Spleen (tissue), 11 donors: ENCODE measurements at regions not wholly inside any gene's neighbourhood (a gene's known extent, or its start where the extent isn't known, plus 50 kb on each side); places are given as distances from the start of the nearest gene placed in this dataset.

ENCODE experiments used
- DNase-seq: peaks from one replicate; pipeline ENCODE4 v3.0.0-alpha.2; 2020
- H3K27ac ChIP-seq, 8 donors: fragments of 200-600 bp; sonication (generic) in 7 of 8; 1 replicate in 4 of 8; 2 replicates in 4 of 8; pipeline versions ENCODE4 v1.5.0 to v1.8.0; 2016 to 2021; ENCODE audit warnings: inconsistent platforms in 4 of 8, mild to moderate bottlenecking in 4 of 8, moderate library complexity in 1 of 8
- H3K27me3 ChIP-seq, 7 donors: fragments of 200-600 bp; sonication (generic) in 6 of 7; replicated peaks in 1 of 7; 1 replicate in 4 of 7; 2 replicates in 3 of 7; pipeline versions ENCODE4 v1.5.0 to v1.8.0; 2016 to 2021; ENCODE audit warnings: inconsistent platforms in 3 of 7, mild to moderate bottlenecking in 1 of 7
- H3K36me3 ChIP-seq, 6 donors: fragments of 200-600 bp; sonication (generic) in 5 of 6; 1 replicate in 4 of 6; 2 replicates in 2 of 6; pipeline versions ENCODE4 v1.5.0 to v1.8.0; 2016 to 2021; ENCODE audit warnings: inconsistent platforms in 2 of 6
- H3K4me1 ChIP-seq, 6 donors: fragments of 200-600 bp; sonication (generic) in 5 of 6; 1 replicate in 3 of 6; 2 replicates in 3 of 6; pipeline versions ENCODE4 v1.5.0 to v1.8.0; 2016 to 2021; ENCODE audit warnings: inconsistent platforms in 3 of 6
- H3K4me3 ChIP-seq, 8 donors: fragments of 200-600 bp; sonication (generic) in 7 of 8; 1 replicate in 4 of 8; 2 replicates in 4 of 8; pipeline versions ENCODE4 v1.5.0 to v1.8.0; 2016 to 2021; ENCODE audit warnings: inconsistent platforms in 4 of 8, mild to moderate bottlenecking in 4 of 8, moderate library complexity in 2 of 8
- H3K9me3 ChIP-seq, 8 donors: fragments of 200-600 bp; sonication (generic) in 7 of 8; 1 replicate in 4 of 8; 2 replicates in 4 of 8; pipeline versions ENCODE4 v1.5.0 to v1.8.0; 2016 to 2021; ENCODE audit warnings: inconsistent platforms in 4 of 8
- CTCF ChIP-seq, 11 experiments: fragments of 200-600 bp in 7 of 11; fragments of 450-650 bp in 4 of 11; sonication (generic) in 4 of 11; IDR thresholded peaks in 8 of 11; conservative IDR thresholded peaks in 3 of 11; 1 replicate in 7 of 11; 2 replicates in 4 of 11; pipeline versions ENCODE4 v1.4.0 to v1.8.0; 2016 to 2021; ENCODE audit warnings: antibody characterized with exemption in 11 of 11, inconsistent platforms in 4 of 11, mild to moderate bottlenecking in 1 of 11
- POLR2A ChIP-seq, 3 donors: fragments of 450-650 bp; IDR thresholded peaks; one replicate each; pipeline ENCODE4 v1.5.1; 2017; ENCODE audit warnings: antibody characterized with exemption in 3 of 3, mild to moderate bottlenecking in 1 of 3
- POLR2AphosphoS5 ChIP-seq, 3 donors: sonication (generic); formaldehyde crosslinking; IDR thresholded peaks; one replicate each; pipeline ENCODE4 v1.5.1; 2017; ENCODE audit warnings: antibody characterized with exemption in 3 of 3
- WGBS, 5 donors: extraction: QIAGEN DNeasy Blood & Tissue Kit in 3 of 5; methylation state at CpG; one replicate each; pipeline versions ENCODE4 v1.1.5 to v1.1.7; 2013 to 2018; 5-methylcytosine and 5-hydroxymethylcytosine counted together
- intact Hi-C: fragments of 100-400 bp; cut with DNase I; formaldehyde crosslinking; loops from one replicate; pipeline ENCODE4 v1.15.0; 2023; ENCODE audit warnings: low total_unique reads
- donor health status: healthy with polysubstance abuse.
- donor health status: DM: no; HTN: no; CAD: no; lungs with moderate emphysema.
- donor health status: DM: no; HTN: no; CAD: no.
- donor health status: Bipolar disorder and iron deficiency.
- donor health status: healthy.
- donor health status: DM: no; HTN: no; CAD: no.
- donor health status: DM: yes; HTN: yes; CAD: no.

- Histone ChIP-seq H3K4me3 (no peak overlapping the region), H3K27me3 (no peaks in the 10 kb centered on the region), H3K4me1 (no peaks in the 10 kb centered on the region), H3K36me3 (no peaks in the 10 kb centered on the region), H3K27ac (no peak overlapping the region), H3K9me3 (no peaks in the 10 kb centered on the region)
- 29 to 49% (median 34%) methylated on average over 1 of the region's 1 CpG for WGBS, 5 donors
- intact Hi-C loops: no loop called here
- no peak for DNase-seq
- no peak for TF ChIP-seq POLR2AphosphoS5 (IDR thresholded peaks at IDR 0.05)
- no peak for TF ChIP-seq POLR2A (IDR thresholded peaks at IDR 0.05)
- no peak for TF ChIP-seq CTCF (IDR thresholded peaks at IDR 0.05 in 8 of 11, conservative IDR thresholded peaks at IDR 0.05 in 3 of 11)
Measured at GRCh38 chr3:65284961-65285360, 597.2 kb upstream of the ADAMTS9 start.

GRCh38 chr3:65284546-65284945 lies 596.7 kb upstream of the ADAMTS9 start:
- no peak for DNase-seq
- Histone ChIP-seq H3K4me3 (no peak overlapping the region), H3K27me3 (no peaks in the 10 kb centered on the region), H3K9me3 (no peaks in the 10 kb centered on the region), H3K27ac (no peak overlapping the region), H3K4me1 (no peaks in the 10 kb centered on the region), H3K36me3 (no peaks in the 10 kb centered on the region)
- intact Hi-C loops: no loop called here
- TF ChIP-seq POLR2A (IDR thresholded peaks at IDR 0.05) (no peak), POLR2AphosphoS5 (IDR thresholded peaks at IDR 0.05) (no peak), CTCF (IDR thresholded peaks at IDR 0.05 in 8 of 11, conservative IDR thresholded peaks at IDR 0.05 in 3 of 11) (no peak)
- 79 to 85% (median 82%) methylated on average over 6 of the region's 6 CpGs for WGBS, 5 donors

- 67 to 94% (median 91%) methylated on average over 6 of the region's 6 CpGs for WGBS, 5 donors
Measured at GRCh38 chr3:65279225-65279782, 591.5 kb upstream of the ADAMTS9 start.

GRCh38 chr3:65277798-65278197 lies 590.0 kb upstream of the ADAMTS9 start:
- Histone ChIP-seq H3K9me3 (no peaks in the 10 kb centered on the region), H3K4me3 (no peak overlapping the region), H3K36me3 (no peaks in the 10 kb centered on the region), H3K27me3 (no peaks in the 10 kb centered on the region), H3K4me1 (no peaks in the 10 kb centered on the region), H3K27ac (no peak overlapping the region)
- intact Hi-C loops: no loop called here
- WGBS, 5 donors: 49 to 68% (median 53%) methylated on average over 2 of the region's 2 CpGs
- TF ChIP-seq CTCF (IDR thresholded peaks at IDR 0.05 in 8 of 11, conservative IDR thresholded peaks at IDR 0.05 in 3 of 11) (no peak), POLR2AphosphoS5 (IDR thresholded peaks at IDR 0.05) (no peak), POLR2A (IDR thresholded peaks at IDR 0.05) (no peak)
- DNase-seq: no peak

More at GRCh38 chr3:65279225-65279782, 591.5 kb upstream of the ADAMTS9 start:
- H3K9me3 ChIP-seq: no peaks in the 10 kb centered on the region
- no peaks in the 10 kb centered on the region for H3K27me3 ChIP-seq
- no peaks in the 10 kb centered on the region for H3K4me1 ChIP-seq
- H3K4me3 ChIP-seq: no peak overlapping the region
- intact Hi-C loops: no loop called here
- TF ChIP-seq CTCF (IDR thresholded peaks at IDR 0.05 in 8 of 11, conservative IDR thresholded peaks at IDR 0.05 in 3 of 11): no peak
- TF ChIP-seq POLR2A (IDR thresholded peaks at IDR 0.05): no peak
- TF ChIP-seq POLR2AphosphoS5 (IDR thresholded peaks at IDR 0.05): no peak
- no peak for DNase-seq
- H3K27ac ChIP-seq: no peak overlapping the region
- no peaks in the 10 kb centered on the region for H3K36me3 ChIP-seq
